K562 (cell line): ENCODE measurements at regions not wholly inside any gene's neighbourhood (a gene's known extent, or its start where the extent isn't known, plus 50 kb on each side); places are given as distances from the start of the nearest gene placed in this dataset.
A peak's percentile ranks its signal among the peaks of the same experiment; 100 is the strongest.

Experiments
- ATAC-seq: fragments of 200-7000 bp; cut with Tn5 transposase; 3 replicates; pipeline ENCODE4 v1.9.1; 2020; ENCODE audit warnings: moderate library complexity
- BruUV-seq: library from RNA; stranded (reverse); fragments of 400-500 nt; replicated peaks from 2 replicates; lab custom pipeline; 2021; lab: Mats Ljungman, UMichigan
- CTCF ChIA-PET: fragments of 300-600 bp; formaldehyde crosslinking; extraction: SDS; loops from one replicate; lab custom pipeline; 2021; ENCODE audit warnings: low intra/inter-chr PET ratio; lab: Yijun Ruan, JAX
- POLR2A ChIA-PET: fragments of 300-600, 350-650 bp; sonication (Branson Sonifier 250); formaldehyde crosslinking; extraction: SDS; loops from one replicate; lab custom pipeline; 2021; ENCODE audit warnings: antibody characterized with exemption, inconsistent platforms; lab: Yijun Ruan, JAX
- DNase-seq, 4 experiments: peaks; one replicate each; pipeline versions ENCODE4 v3.0.0 to v3.0.0-alpha.2; 2011 to 2018; ENCODE audit warnings: low spot score in 3 of 4, mixed read lengths in 3 of 4; ENCODE audit errors: extremely low read depth in 1 of 4
- FAIRE-seq: peaks from 2 replicates; lab custom pipeline; 2011; peaks lifted over from hg19 to GRCh38; lab: Jason Lieb, UNC
- H2AFZ ChIP-seq: 2 replicates; pipeline ENCODE4 v1.6.0; 2011; ENCODE audit warnings: low read depth, low read length, control low read depth, inconsistent platforms
- H3K27ac ChIP-seq: fragments of 200-600 bp; 3 replicates; pipeline ENCODE4 v1.8.0; 2011; ENCODE audit warnings: low read depth, mild to moderate bottlenecking, control low read depth, inconsistent platforms, low read length, moderate library complexity, mixed read lengths; ENCODE audit errors: extremely low read depth
- H3K27me3 ChIP-seq, 2 experiments: fragments of 300-600 bp in 1 of 2; 2 replicates in 1 of 2; 3 replicates in 1 of 2; pipeline versions ENCODE4 v1.6.0 to v1.8.0; 2011; ENCODE audit warnings: inconsistent platforms in 2 of 2, low read length in 2 of 2, mild to moderate bottlenecking in 1 of 2, mixed read lengths in 1 of 2, moderate library complexity in 1 of 2; ENCODE audit not compliant: control insufficient read depth in 2 of 2, insufficient read depth in 2 of 2
- H3K36me3 ChIP-seq: fragments of 300-600 bp; 3 replicates; pipeline ENCODE4 v1.8.0; 2011; ENCODE audit warnings: mild to moderate bottlenecking, low read length, inconsistent platforms; ENCODE audit not compliant: control insufficient read depth, insufficient read depth
- H3K4me1 ChIP-seq, 2 experiments: fragments of 200-600 bp in 1 of 2; replicated peaks in 1 of 2; 2 replicates in 1 of 2; 3 replicates in 1 of 2; pipeline versions ENCODE4 v1.5.1 to v1.8.0; 2011; ENCODE audit warnings: inconsistent platforms in 2 of 2, low read length in 2 of 2, mild to moderate bottlenecking in 1 of 2, mixed read lengths in 1 of 2, moderate library complexity in 1 of 2; ENCODE audit not compliant: control insufficient read depth in 2 of 2, insufficient read depth in 2 of 2
- H3K4me2 ChIP-seq: 2 replicates; pipeline ENCODE4 v1.6.1; 2011; ENCODE audit warnings: low read length, control low read depth, inconsistent platforms, mixed read lengths; ENCODE audit not compliant: insufficient read depth
- H3K4me3 ChIP-seq: fragments of 200-600 bp; sonication (generic), shearing (Covaris generic); 2 replicates; pipeline ENCODE4 v1.5.1; 2016; ENCODE audit warnings: control low read depth, inconsistent platforms
- H3K79me2 ChIP-seq: fragments of 200-600 bp; 3 replicates; pipeline ENCODE4 v1.8.0; 2011; ENCODE audit warnings: low read length, inconsistent platforms; ENCODE audit not compliant: control insufficient read depth, insufficient read depth
- H3K9ac ChIP-seq, 2 experiments: 2 replicates each; pipeline versions ENCODE4 v1.6.0 to v1.6.1; 2011; ENCODE audit warnings: low read depth in 2 of 2, low read length in 2 of 2, control low read depth in 1 of 2, inconsistent platforms in 1 of 2, mild to moderate bottlenecking in 1 of 2, mixed read lengths in 1 of 2; ENCODE audit not compliant: insufficient read depth in 1 of 2
- H3K9me1 ChIP-seq: one replicate; pipeline ENCODE4 v1.6.0; 2011; ENCODE audit warnings: inconsistent platforms, mild to moderate bottlenecking, low read length, moderate library complexity; ENCODE audit not compliant: control insufficient read depth, insufficient read depth
- H3K9me3 ChIP-seq: replicated peaks from 2 replicates; pipeline ENCODE4 v1.5.1; 2011; ENCODE audit warnings: low read depth, low read length, inconsistent platforms; ENCODE audit not compliant: control insufficient read depth, insufficient read depth
- H4K20me1 ChIP-seq: replicated peaks from 2 replicates; pipeline ENCODE4 v1.6.1; 2011; ENCODE audit warnings: low read length, inconsistent platforms, mixed read lengths; ENCODE audit not compliant: control insufficient read depth, insufficient read depth
- NFYB ChIP-seq: IDR thresholded peaks from 2 replicates; pipeline ENCODE4 v1.6.1; 2011; ENCODE audit warnings: mild to moderate bottlenecking, moderate library complexity; ENCODE audit not compliant: insufficient read length; ENCODE audit errors: extremely low read depth
- WGBS: fragments of 100-300 bp; shearing (Covaris generic); methylation state at CpG from one replicate; pipeline ENCODE4 v1.1.6; 2016; ENCODE audit warnings: low coverage, mixed read lengths; ENCODE audit not compliant: insufficient coverage; ENCODE audit errors: missing lambda C conversion rate; 5-methylcytosine and 5-hydroxymethylcytosine counted together
- in situ Hi-C: fragments of 300-500 bp; cut with MboI; formaldehyde crosslinking; loops from 4 replicates; pipeline ENCODE4 v1.15.0; 2018; ENCODE audit warnings: inconsistent platforms, mixed read lengths
- intact Hi-C: fragments of 100-400 bp; cut with micrococcal nuclease; formaldehyde crosslinking; loops from 2 replicates; pipeline ENCODE4 v1.14.2; 2022
- TF ChIP-seq, protein P1 (sequence below), 2 experiments: IDR thresholded peaks in 1 of 2; conservative IDR thresholded peaks in 1 of 2; 2 replicates each; pipeline ENCODE4 v1.6.1; 2016; ENCODE audit warnings: low read depth in 2 of 2, mild to moderate bottlenecking in 1 of 2, missing compliant biosample characterization in 1 of 2, missing genetic modification characterization in 1 of 2, moderate library complexity in 1 of 2

DNA sequence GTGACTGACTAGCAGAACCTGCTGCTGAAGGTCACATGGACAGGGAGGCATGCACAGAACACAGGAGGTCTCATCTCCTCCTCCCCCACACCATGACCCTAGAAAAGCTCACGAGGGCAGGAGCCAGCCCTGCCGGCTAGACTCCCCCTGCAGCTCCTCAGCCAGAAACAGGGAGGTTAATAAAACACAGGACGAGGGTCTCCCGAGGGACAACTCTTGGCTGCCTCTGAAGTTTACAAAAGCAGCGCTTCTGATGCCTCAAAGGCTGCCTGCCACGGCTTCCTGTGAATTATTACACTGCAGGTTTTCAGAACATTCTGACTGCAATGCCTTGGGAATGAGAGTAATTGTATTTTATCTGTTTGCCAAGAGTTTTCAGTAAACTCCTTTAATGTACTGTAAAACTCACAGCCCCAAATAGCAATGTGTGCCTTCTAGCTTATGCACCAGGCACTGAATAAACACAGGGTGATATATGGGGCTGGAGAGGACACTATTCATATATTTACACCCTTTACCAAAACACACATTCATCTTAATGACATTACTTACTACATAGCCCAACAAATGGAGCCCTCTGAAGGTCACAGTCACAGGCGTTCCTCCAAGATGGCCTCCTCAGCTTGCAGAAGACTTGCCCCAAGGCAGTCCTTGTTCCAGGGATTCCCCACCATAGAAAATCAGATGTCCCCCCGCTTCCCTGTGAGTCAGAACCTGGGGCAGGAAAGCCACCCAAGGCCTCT, 83.7 kb downstream of the C5orf15 start:
- 14% methylated on average over 8 of the region's 8 CpGs for WGBS
- POLR2A ChIA-PET, result interaction anchor here (3.6 kb wide), 1 partner anchor 12 kb away, joined by 15 read pairs; no protein-coding TSS in a partner anchor
- Histone ChIP-seq H2AFZ (peak overlapping the region; percentile 77), H3K9me1 (no peaks in the 10 kb centered on the region), H3K36me3 (no peaks in the 10 kb centered on the region), H3K27ac (no peak overlapping the region), H4K20me1 (no peaks in the 10 kb centered on the region), H3K4me2 (no peak overlapping the region), H3K9ac (0 out of 4 replicates have a peak overlapping the region, but pooled peaks of 1 of the 2 experiments have one; percentile 8)
- BruUV-seq, result no TSS peak
- DNase-seq (no peak), FAIRE-seq (no peak)
- TF ChIP-seq, protein P1, sequence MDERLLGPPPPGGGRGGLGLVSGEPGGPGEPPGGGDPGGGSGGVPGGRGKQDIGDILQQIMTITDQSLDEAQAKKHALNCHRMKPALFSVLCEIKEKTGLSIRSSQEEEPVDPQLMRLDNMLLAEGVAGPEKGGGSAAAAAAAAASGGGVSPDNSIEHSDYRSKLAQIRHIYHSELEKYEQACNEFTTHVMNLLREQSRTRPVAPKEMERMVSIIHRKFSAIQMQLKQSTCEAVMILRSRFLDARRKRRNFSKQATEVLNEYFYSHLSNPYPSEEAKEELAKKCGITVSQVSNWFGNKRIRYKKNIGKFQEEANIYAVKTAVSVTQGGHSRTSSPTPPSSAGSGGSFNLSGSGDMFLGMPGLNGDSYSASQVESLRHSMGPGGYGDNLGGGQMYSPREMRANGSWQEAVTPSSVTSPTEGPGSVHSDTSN (CRISPR knock-in tag; IDR thresholded peaks at IDR 0.05; ENCODE audit: low read depth), result no peak
- TF ChIP-seq, protein P1 (tag; conservative IDR thresholded peaks at IDR 0.05; ENCODE audit: low read depth), result peak; percentile 27; the same call in 1 of the 2 replicates
- TF ChIP-seq NFYB, result no peak
- TF ChIP-seq, all 486 proteins: peak for 1
- intact Hi-C loops, result no loop called here
- Histone ChIP-seq H3K27me3 (peaks cover 2 to 18% of the 10 kb centered on the region in 2 experiments; a peak in 4 of 5 replicates), H3K79me2 (no peaks in the 10 kb centered on the region), H3K9me3 (no peaks in the 10 kb centered on the region; the same call in 1 of the 2 replicates), H3K4me3 (no peak overlapping the region), H3K4me1 (peaks cover 10% of the 10 kb centered on the region in 2 experiments; a peak in 3 of 5 replicates)
- no peak for ATAC-seq
- in situ Hi-C loops, result no loop called here
- CTCF ChIA-PET, result no interaction called here
